ENCODE measurements at regions not wholly inside any gene's neighbourhood (a gene's known extent, or its start where the extent isn't known, plus 50 kb on each side); places are given as distances from the start of the nearest gene placed in this dataset.

DNA sequence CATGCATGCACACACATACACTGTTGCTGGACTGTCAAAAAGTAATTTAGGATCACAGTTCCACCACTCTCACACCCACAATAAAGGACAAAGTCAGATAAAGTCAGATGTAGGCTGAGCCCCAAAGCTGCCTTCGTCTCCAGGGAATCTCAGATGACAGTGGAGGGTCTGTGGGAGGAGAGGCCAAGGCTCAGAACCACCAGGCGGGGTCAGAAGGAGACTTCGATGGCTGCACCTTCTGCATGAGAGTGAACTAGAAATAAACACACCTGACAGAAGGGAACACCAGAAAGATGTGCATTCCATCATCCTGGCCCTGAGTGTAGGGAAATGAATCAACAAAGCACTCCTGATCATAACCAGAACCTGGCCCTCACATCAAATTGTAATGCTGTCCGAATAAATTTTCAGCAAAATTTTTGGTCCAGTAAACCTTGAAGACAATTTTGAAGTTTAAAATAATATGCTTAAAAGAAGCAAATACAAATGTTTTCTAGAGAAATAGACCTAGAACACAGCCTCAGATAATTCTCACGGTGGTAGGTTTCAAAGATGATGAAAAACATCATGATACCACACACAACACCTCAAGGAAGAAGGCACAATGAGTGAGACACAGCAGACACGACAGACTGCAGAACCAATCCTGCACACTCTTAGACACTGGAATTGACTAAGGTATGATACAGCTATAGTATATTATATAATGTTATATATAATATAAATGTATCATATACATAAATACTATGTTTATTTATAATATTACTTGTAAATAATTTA is 269.8 kb upstream of the KLF6 start:
- TF ChIP-seq, protein P1, sequence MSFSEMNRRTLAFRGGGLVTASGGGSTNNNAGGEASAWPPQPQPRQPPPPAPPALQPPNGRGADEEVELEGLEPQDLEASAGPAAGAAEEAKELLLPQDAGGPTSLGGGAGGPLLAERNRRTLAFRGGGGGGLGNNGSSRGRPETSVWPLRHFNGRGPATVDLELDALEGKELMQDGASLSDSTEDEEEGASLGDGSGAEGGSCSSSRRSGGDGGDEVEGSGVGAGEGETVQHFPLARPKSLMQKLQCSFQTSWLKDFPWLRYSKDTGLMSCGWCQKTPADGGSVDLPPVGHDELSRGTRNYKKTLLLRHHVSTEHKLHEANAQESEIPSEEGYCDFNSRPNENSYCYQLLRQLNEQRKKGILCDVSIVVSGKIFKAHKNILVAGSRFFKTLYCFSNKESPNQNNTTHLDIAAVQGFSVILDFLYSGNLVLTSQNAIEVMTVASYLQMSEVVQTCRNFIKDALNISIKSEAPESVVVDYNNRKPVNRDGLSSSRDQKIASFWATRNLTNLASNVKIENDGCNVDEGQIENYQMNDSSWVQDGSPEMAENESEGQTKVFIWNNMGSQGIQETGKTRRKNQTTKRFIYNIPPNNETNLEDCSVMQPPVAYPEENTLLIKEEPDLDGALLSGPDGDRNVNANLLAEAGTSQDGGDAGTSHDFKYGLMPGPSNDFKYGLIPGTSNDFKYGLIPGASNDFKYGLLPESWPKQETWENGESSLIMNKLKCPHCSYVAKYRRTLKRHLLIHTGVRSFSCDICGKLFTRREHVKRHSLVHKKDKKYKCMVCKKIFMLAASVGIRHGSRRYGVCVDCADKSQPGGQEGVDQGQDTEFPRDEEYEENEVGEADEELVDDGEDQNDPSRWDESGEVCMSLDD (tag by site-specific recombination; IDR thresholded peaks at IDR 0.05), result no peak
- no peak for TF ChIP-seq REST (tag by site-specific recombination; IDR thresholded peaks at IDR 0.05)
- no peak for TF ChIP-seq YY1 (tag by site-specific recombination; IDR thresholded peaks at IDR 0.05)
- TF ChIP-seq, protein P2, sequence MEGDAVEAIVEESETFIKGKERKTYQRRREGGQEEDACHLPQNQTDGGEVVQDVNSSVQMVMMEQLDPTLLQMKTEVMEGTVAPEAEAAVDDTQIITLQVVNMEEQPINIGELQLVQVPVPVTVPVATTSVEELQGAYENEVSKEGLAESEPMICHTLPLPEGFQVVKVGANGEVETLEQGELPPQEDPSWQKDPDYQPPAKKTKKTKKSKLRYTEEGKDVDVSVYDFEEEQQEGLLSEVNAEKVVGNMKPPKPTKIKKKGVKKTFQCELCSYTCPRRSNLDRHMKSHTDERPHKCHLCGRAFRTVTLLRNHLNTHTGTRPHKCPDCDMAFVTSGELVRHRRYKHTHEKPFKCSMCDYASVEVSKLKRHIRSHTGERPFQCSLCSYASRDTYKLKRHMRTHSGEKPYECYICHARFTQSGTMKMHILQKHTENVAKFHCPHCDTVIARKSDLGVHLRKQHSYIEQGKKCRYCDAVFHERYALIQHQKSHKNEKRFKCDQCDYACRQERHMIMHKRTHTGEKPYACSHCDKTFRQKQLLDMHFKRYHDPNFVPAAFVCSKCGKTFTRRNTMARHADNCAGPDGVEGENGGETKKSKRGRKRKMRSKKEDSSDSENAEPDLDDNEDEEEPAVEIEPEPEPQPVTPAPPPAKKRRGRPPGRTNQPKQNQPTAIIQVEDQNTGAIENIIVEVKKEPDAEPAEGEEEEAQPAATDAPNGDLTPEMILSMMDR (tag by site-specific recombination; IDR thresholded peaks at IDR 0.05), result no peak
- no peak for TF ChIP-seq HOXA7 (CRISPR knock-in tag; IDR thresholded peaks at IDR 0.05; ENCODE audit: borderline replicate concordance)
- TF ChIP-seq ZFP3 (tag by site-specific recombination; IDR thresholded peaks at IDR 0.05; ENCODE audit: low read depth), result no peak
- TF ChIP-seq, protein P3, sequence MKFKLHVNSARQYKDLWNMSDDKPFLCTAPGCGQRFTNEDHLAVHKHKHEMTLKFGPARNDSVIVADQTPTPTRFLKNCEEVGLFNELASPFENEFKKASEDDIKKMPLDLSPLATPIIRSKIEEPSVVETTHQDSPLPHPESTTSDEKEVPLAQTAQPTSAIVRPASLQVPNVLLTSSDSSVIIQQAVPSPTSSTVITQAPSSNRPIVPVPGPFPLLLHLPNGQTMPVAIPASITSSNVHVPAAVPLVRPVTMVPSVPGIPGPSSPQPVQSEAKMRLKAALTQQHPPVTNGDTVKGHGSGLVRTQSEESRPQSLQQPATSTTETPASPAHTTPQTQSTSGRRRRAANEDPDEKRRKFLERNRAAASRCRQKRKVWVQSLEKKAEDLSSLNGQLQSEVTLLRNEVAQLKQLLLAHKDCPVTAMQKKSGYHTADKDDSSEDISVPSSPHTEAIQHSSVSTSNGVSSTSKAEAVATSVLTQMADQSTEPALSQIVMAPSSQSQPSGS (tag by site-specific recombination; IDR thresholded peaks at IDR 0.05; ENCODE audit: low read depth), result no peak
- no peak for TF ChIP-seq ZNF571 (tag by site-specific recombination; IDR thresholded peaks at IDR 0.05)
